CD4-positive, alpha-beta T cell treated with Interleukin-21 for 1 hour (primary cell): ENCODE measurements at regions not wholly inside any gene's neighbourhood (a gene's known extent, or its start where the extent isn't known, plus 50 kb on each side); places are given as distances from the start of the nearest gene placed in this dataset.
"Not testable (repeated sequence)": the region's sequence is repeated elsewhere in the genome, so short reads cannot be mapped to it uniquely, and the experiment has no call there.

Source experiments
- DNase-seq: peaks from one replicate; pipeline ENCODE4 v3.0.0-alpha.2; 2020

GRCh38 chr2:220764171-220764570 is 807.9 kb downstream of the EPHA4 start:
- DNase-seq = no peak

DNA sequence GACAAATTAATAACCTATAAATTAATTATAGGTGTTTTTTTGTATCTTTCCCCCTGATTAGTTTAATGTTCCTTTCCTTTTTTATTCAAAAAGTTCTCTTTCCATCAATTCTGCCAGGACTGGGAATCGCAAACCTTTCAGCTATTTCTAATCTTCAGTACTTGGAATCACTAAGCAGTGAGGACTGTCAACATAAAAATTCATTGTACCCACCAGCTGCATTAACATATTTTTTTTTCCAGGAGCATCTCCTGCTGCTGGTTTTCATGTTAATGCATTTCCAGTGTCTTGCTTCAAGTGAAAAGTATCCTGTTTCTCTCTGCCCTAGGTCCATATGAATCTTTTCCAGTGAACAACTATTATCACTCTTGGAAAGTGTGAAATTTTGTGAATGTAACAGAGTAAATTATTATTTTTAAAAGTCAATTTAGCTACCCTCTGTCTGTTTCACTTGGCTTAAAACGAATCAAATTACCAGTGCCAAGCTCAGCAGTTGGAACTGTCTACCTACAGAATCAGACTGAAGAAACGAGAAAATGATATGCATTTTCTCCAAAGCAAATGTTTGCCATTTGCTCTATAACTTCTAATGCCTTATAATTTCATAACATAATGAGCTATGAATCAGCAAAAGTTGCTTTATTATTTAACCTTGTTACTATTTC is 804.4 kb downstream of the EPHA4 start:
- DNase-seq = no peak

DNA sequence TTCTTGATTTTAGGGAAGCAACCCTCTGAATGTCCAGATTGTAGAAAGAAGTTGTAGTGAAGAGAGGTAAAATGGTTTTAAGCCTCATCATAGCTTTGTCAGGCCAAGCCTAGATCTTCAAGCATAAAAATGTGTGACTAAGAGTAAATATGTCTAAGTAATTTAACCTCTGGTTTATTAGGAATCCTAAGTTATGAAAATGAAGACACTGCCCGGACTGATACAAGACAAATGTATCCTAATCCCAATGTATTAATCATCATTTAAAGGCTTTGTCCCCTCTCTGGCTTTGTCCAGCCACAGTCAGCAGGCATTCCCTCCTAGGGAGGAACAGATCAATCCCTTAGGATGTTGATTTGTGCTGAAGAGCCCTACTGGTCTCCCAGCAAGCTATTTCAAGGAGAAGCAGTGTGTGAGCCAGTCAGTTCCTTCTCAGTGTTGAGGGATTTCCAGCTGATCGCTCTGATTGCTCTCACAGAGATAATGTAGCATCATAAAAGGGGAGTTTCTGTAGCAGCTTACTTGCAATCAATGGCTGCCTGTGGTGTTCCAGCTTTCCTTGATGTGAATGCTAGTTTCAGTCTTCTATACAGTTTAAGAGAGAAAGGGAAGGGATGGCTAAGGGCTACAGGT is 796.1 kb downstream of the EPHA4 start:
- no peak for DNase-seq

DNA sequence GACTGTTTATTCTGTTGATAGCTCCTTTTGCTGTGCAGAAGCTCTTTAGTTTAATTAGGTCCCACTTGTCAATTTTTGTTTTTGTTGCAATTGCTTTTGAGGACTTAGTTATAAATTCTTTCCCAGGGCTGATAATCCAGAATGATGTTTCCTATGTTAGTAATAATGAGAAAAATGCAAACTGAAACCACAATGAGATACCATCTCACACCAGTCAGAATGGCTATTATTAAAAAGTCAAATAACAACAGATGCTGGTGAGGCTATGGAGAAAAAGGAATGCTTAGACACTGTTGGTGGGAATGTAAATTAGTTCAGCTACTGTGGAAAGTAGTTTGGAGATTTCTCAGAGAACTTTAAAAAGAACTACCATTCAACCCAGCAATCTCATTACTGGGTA is 793.0 kb downstream of the EPHA4 start:
- DNase-seq = not testable (repeated sequence)

GRCh38 chr2:220779511-220779910 is 792.6 kb downstream of the EPHA4 start:
- DNase-seq = no peak

GRCh38 chr2:220779931-220780330 is 792.2 kb downstream of the EPHA4 start:
- DNase-seq = no peak

- no peak for DNase-seq
Observed at GRCh38 chr2:220781622-220782241, 790.4 kb downstream of the EPHA4 start.

DNA sequence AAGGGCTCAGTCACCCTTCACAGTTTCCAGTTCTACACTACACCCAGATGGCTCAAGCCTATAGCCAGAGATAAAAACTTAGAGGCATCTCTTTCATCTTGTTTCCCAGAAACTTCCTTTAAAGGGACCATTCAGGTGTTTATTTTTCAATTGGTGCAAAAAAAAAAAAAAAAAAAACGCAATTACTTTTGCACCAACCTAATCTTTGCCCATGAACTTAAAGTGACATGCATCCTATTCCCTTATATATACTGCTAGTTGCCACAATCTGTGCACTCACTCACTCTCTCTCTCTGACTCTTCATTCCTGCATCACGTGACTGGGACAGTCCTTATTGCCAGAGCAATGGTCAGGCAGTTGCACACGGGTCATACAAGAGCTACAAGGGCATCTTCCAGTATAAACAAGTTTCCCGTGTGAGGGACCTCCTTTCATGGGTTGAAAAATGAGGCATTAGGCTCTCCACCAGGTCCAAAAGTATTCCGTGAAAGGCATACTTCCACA is 789.4 kb downstream of the EPHA4 start:
- DNase-seq = no peak

GRCh38 chr2:220783671-220784070 is 788.4 kb downstream of the EPHA4 start:
- DNase-seq = no peak

DNA sequence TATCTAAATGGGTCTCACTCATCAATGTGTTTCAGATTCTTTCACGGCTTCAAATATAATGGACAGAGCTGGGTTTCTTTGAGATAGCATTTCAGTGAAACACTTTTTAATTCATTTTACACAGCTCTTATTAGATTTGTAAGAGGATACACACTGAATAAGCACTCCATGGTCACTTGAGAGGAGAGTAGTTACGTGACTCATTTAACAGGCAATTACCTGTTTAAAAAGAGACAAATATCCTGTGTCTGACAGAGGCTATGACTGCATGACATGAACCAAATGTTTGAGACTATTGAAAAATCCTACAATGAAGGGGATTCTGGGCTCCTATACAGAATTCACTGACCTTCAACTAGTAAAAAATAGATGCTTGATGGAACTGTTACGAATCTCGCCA is 786.9 kb downstream of the EPHA4 start:
- no peak for DNase-seq

- DNase-seq = no peak
Observed at GRCh38 chr2:220786216-220786615, 785.9 kb downstream of the EPHA4 start.

GRCh38 chr2:220787251-220787650 is 784.9 kb downstream of the EPHA4 start:
- no peak for DNase-seq

- no peak for DNase-seq
Observed at GRCh38 chr2:220789961-220790360, 782.1 kb downstream of the EPHA4 start.

GRCh38 chr2:220795705-220796104 is 776.4 kb downstream of the EPHA4 start:
- DNase-seq = no peak

DNA sequence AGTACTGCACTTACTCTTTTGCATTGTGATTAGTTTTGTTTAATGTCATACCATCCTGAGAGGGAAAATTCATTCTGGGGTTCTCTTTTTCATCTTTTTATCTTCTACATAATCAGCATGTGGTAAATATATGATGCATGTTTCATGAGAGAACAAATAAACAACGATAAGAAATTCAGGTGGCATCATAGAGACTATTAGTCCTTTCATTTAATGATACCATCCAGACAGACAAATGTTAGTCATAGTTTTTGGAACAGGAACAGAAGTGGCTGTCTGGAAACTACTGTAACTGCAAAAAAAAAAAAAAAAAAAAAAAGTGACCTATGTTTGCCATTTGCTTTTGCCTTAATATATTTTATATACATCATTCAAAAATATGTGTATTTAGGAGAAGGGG is 761.0 kb downstream of the EPHA4 start:
- DNase-seq = no peak

GRCh38 chr2:220811952-220812570 is 760.0 kb downstream of the EPHA4 start:
- no peak for DNase-seq

DNA sequence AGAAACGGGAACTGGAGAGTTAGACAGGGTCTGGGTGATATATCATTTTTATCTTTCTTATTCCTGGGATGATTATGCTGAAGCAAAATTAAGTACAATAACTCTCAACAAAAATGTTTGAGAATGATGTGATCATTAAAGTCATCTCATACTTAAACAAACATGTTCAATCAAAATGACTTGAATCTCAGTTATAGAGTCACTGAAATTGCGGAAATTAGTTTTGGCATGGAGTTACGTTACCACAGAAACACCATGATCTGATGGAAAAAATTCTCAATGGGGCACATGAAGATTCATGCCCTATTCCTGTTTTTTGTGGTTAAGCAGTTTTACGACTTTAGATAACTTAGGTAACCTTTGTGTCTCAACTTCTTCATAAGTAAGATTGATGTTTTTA is 757.7 kb downstream of the EPHA4 start:
- no peak for DNase-seq

DNA sequence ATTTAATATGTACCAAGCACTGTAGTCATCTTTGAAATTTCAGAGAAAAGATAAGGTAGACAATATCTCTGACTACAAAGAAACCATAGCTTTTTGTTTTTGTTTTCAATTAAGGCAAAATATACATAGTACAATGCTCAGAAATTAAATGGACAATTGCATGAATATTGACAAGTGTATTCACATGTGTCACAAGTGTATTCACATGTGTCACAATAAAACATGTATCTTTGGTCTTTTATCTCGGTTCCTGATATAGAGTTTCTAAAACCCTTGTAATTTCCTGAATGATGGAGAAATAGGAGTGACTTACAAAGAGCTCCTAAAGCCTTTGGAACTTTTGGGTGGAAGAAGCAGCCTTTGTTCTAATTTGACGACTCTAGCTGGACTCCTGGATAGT is 756.4 kb downstream of the EPHA4 start:
- no peak for DNase-seq

DNA sequence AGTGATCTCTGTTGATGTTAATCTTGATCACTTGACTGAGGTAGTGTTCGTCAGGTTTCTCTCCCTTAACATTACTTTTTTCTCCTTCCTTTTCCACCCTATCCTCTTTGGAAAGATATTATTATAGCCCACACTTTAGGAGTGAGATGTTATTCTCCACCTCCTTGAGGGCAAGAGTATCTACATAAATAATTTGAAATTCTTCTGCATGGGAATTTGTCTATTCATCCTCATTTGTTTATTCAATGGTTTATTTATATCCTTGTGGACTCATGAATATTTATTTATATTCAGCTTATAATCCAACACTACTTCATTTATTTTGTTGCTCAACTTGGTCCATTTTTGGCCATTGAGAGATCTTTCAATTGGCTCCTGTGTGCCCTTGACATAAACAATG is 750.4 kb downstream of the EPHA4 start:
- DNase-seq = no peak

DNA sequence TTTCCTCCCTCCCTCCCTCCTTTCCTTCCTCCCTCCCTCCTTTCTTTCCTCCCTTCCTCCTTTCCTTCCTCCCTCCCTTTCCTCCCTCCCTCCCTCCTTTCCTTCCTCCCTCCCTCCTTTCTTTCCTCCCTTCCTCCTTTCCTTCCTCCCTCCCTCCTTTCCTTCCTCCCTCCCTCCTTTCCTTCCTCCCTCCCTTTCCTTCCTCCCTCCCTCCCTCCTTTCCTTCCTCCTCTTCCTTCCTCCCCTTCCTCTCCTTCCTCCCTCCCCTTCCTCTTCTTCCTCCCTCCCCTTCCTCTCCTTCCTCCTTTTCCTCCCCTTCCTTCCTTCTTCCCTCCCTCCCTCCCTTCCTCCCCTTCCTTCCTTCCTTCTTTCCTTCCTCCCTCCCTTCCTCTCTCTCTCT is 748.5 kb downstream of the EPHA4 start:
- not testable (repeated sequence) for DNase-seq

GRCh38 chr2:220833446-220833845 is 738.7 kb downstream of the EPHA4 start:
- DNase-seq = no peak

- DNase-seq = no peak
Observed at GRCh38 chr2:220835583-220835982, 736.5 kb downstream of the EPHA4 start.

GRCh38 chr2:220837226-220837625 is 734.9 kb downstream of the EPHA4 start:
- DNase-seq = no peak
